ACHN (cell line): ENCODE measurements at regions not wholly inside any gene's neighbourhood (a gene's known extent, or its start where the extent isn't known, plus 50 kb on each side); places are given as distances from the start of the nearest gene placed in this dataset.
"Not testable (repeated sequence)": the region's sequence is repeated elsewhere in the genome, so short reads cannot be mapped to it uniquely, and the experiment has no call there.

Experiments used
- DNase-seq: peaks from one replicate; pipeline ENCODE4 v3.0.0-alpha.2; 2015
- in situ Hi-C: cut with HindIII; loops from 2 replicates; pipeline ENCODE4 v1.10.0; 2017; ENCODE audit warnings: low sequenced_read_pairs, low pct_ligation_motif_present, low pct_unique_long_range_greater_than_20kb

DNA sequence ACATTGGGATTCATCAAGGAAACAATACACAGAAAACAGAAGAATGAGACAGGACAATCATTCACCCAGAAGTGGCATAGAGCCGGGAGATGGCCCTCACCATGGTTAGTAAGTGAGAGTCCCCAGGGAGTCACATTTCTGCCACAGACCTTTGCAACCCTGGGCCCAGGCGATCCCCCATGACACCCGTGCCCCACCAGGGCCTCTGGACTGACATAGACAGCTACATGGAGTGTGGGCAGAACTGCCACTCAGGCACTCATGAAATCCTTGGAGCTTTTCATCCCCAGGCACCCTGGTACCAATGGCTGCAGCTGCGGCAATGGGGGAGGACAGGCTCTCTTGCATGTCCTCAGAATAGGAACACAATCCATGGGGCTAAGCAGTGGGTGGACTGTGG is 174.5 kb upstream of the TRPC4 start:
- no peak for DNase-seq
- in situ Hi-C loops = no loop called here

DNA sequence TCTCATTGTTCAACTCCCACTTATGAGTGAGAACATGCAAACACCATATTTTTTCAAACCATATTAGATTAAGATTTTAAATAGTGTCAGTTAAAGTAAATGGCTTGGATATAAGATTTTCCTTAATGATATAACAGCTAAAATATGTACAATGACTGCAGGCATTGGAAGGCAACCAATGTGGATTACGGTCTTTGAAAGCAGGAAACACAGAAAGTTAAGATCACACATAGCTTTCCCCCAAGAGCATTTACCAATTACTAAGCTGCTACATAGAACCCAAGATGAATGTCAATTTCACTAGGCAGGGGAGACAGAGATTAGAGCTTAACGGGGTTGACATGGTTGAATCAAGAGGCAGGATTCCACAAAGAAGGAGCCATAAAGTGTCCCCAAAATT is 173.2 kb upstream of the TRPC4 start:
- no peak for DNase-seq

DNA sequence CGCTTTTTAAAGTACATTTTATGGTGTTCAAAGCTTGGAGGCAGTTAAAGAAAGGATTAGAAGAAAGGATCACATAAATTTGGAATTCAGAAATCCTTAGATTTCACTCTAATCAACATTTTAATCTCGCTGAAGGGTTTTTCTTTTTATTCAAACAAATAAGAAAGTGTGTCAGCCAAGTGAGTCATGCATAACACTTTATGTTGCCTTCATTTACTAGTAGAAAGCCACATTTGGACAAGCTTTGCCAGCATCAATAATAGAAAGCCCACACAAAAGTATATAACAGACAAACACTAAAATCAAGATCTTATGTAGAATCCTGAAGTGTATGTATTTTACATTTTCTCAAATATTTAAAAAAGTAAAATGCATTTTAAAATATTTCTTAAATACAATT is 154.9 kb upstream of the TRPC4 start:
- in situ Hi-C loops = no loop called here
- no peak for DNase-seq

More for the DNA sequence above, 173.2 kb upstream of the TRPC4 start:
- in situ Hi-C loops = no loop called here

DNA sequence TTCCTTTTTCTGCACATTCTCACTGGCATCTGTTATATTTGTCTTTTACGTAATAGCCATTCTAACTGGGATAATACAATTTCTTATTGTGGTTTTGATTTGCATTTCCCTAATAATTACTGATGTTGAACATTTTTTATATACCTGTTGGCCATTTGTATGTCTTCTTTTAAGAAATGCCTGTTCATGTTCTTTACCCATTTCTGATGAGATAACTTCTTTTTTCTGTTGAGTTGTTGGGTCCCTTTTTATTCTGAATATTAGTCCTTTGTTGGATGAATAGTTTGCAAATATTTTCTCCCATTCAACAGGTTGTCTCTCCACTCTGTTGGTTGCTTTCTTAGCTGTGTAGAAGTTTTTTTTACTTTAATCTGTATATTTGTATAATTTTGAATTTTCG is 147.7 kb upstream of the TRPC4 start:
- DNase-seq = no peak
- in situ Hi-C loops = no loop called here

DNA sequence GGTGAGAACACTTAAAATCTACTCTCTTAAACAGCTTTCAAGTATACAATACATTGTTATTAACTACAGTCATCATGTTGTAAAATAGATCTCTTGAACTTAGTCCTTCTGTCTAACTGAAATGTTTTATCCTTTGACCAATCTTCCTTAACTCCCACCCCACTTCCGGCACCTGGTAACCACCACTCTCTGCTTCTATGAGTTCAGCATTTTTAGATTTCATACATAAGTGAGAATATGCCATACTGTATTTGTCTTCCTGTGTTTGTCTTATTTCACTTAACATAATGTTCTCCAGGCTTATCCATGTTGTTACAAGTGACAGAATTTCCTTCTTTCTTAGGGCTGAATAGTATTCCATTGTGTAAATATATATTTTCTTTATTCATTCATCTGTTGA is 144.1 kb upstream of the TRPC4 start:
- no peak for DNase-seq
- in situ Hi-C loops = no loop called here

DNA sequence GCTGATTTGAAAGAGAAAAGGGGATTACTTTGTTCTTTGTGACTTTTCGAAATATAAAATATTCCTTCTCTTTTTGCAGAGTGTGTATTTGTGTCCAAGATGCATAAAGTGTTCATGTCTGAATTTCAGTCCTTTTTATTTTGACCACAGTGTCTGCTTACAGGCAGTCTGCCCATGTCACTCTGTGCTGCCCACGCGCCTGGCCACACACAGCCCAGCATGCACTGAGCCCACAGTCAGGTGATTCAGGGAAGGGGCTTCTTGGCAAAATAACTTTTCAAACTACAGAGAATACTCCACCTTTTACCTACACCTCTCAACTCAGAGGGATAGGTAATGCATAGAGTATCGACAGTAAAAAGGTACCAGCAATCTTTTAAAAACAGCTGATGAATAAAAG is 142.5 kb upstream of the TRPC4 start:
- in situ Hi-C loops = no loop called here
- DNase-seq = no peak

DNA sequence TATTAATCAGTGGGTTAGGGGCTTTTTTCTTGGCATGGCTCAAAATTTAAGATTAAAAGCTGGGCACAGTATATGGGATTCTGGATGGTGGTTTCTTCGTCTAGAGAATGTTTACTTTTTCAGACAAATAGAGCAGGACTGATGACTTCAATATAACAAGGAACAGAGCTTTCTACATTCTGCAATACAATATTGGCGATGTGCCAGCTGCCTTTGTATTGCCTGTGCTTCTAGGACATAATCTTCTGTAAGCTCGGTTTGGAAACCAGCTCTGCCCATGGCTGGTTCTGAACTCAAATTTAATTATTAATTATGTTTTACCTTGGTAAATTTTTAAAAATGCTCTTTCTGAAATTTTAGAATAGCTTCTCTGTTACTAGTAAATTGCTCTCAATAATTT is 139.1 kb upstream of the TRPC4 start:
- in situ Hi-C loops = no loop called here
- DNase-seq = no peak

DNA sequence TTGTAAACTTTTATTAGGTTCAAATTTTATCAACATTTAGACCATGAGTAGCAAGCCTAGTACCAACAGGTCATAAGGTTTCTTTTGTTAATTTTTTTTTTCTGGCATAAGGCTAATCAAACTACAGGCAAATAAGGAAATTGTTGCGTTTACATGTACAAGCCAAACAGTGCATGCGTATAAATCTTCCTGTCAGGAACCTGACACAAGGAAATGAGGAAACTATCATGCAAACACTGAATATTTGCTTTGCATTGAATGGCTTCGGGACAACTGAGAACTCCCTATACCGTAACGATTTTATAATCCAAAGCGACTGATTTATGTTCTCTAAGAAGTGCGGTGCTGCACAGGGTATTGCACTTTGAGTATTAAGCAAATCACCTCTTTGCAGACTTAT is 133.0 kb upstream of the TRPC4 start:
- in situ Hi-C loops = no loop called here
- no peak for DNase-seq

DNA sequence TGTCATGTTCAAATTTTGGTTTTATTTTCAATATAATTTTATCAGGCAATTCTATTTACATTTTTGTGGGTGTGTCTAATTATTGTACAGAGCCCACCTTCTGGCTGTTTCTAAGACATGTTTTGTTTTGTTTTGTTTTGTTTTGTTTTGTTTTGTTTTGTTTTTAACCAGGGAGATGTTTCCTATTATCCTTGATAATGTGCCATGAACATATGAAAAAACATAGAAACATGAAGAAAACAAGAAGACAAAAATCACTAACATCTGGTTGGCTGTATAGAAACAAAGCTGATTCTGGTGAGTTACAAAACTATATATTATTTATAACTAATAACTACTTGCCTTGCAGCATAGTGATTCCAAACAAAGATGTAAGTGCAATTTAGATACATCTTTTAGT is 128.1 kb upstream of the TRPC4 start:
- in situ Hi-C loops = no loop called here

DNA sequence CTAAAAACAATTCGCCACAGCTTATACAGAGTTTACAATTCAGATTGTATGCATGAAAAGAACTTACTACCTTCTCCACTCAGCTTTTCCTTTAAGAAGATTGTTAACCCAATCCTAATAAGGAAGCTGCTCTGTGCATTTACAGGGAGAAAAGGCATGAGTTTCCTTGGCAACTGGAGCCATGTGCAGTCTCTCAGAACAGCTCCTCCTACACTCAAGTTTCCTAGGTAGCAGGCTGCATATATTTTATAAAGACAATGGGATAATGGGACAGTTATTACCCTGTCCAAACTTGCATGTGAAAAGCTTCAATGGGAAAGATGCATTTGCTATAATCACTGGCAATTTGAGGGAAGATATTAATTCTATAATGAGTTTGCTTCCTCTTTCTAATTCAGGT is 125.5 kb upstream of the TRPC4 start:
- peak; percentile 25 for DNase-seq
- in situ Hi-C loops = no loop called here

More for the DNA sequence above, 128.1 kb upstream of the TRPC4 start:
- no peak for DNase-seq

DNA sequence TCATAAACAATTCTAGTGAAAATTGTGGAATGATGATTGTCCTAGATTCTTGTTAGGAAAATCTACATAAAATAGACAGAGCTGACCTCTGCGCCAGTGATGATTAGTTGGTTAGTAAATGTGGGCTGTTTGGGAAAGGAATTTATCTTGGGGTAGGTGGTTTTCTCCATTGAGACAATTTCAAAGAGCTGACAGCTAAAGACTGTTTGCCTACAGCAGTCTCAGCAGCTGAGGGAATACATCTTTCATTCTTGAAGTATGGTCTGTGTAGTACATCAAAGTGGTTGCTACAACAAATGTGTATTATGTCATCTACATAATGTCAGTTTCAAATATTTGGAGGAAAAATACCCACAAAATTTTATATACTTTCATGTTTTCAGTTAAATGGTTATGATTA is 117.2 kb upstream of the TRPC4 start:
- DNase-seq = no peak
- in situ Hi-C loops = no loop called here

DNA sequence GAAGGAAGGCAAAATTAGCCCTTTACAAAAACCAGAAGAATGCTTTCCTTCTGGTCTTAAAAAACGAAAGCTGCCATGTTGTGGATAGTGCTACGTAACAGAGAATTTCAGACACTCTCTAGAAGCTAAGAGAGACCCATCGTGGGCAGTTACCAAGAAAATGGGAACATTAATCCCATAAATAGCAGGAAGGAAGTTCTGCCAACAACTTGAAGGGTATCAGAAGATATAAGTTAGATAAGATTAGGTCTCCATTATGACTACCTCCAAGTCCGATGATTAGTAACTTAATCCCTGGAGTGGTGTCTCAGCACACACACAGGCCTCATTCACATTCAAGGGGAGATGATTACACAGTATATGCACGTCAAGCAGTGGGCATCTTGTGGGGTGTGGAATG is 115.7 kb upstream of the TRPC4 start:
- no peak for DNase-seq
- in situ Hi-C loops = no loop called here

DNA sequence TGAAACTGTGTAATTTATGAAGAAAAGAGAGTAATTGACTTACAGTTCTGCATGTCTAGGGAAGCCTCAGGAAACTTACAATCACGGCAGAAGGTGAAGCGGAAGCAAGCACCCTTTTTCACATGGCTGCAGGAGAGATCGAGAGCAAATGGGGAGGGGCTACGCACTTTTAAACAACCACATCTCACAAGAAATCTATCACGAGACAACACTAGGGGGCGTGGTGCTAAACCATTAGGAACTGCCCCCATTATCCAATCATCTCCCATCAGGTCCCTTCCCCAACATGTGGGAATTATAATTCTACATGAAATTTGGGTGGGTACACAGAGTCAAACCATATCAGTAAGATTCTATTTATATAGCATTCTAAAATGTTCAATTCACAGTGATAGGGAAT is 114.8 kb upstream of the TRPC4 start:
- in situ Hi-C loops = no loop called here
- no peak for DNase-seq

DNA sequence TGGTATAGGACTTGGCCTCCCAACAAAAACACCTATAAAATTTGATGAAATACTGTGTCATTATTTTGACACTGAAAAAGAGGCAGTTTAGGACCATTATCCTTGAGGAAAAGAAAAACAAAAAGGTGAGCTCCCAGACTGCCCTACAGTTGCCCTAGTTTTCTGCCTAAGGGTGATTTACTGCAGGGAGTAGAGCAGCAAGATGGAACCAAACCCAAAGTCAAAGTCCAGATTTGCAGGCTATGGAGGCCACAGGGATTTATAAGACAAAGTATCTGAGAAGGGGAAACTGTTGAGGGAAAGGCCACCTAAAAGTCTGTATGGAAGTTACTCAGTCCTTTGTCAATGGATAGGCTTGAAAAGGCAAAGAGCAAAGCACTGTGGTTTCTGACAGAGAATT is 112.4 kb upstream of the TRPC4 start:
- DNase-seq = no peak
- in situ Hi-C loops = no loop called here

DNA sequence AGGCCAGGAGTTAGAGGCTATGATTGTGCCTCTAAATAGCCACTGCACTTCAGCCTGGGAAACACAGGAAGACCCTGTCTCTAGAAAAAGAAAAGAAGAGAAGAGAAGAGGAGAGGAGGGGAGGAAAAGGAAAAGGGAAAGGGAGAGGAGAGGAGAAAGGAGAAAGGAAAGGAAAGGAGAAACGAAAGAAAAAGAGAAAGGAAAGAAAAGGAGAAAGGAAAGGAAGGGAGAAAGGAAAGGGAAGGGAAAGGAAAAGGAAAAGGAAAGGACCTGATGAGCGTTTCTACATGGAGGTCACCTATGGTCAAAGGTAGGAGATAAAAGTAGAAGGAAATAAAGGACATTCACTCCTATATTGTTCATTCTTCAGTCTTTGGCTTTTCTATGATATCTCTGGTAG is 109.1 kb upstream of the TRPC4 start:
- in situ Hi-C loops = no loop called here

DNA sequence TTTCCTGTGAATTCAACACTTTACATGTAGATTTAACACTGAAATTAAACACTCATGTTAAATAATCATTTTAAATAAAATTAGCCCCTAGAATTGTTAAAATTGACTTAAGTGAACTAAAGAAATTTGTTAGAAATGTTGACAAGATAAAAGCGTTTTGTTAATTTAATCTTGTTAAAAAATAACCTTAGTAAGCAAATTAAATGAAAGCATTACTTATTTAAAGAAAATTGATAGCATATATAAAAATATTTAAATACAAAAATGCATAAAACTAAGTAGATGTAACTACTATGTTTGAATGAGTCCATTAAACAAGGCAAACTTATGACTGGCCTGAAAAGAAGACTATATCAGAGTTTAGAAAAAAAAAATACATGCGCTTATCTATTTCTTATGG is 99.0 kb upstream of the TRPC4 start:
- in situ Hi-C loops = no loop called here

More for the DNA sequence above, 109.1 kb upstream of the TRPC4 start:
- no peak for DNase-seq

DNA sequence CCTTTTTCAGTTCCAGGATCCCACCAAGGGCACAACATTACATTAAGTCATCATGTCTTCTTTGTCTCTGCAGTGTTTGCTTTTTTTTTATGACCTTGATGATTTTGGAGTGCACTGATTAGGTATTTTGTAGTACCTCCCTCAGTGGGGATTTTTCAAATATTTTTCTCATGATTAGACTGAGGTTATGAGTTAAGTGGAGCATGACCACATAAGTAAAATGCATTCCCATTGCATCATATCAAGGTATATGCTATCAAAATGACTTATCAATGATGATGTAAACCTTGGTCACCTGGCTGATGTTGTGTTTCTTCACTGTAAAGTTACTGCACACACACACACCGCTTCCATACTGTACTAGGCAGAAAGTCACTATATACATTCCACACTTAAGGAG is 96.7 kb upstream of the TRPC4 start:
- peak; percentile 1 for DNase-seq
- in situ Hi-C loops = no loop called here

More for the DNA sequence above, 99.0 kb upstream of the TRPC4 start:
- DNase-seq = no peak

DNA sequence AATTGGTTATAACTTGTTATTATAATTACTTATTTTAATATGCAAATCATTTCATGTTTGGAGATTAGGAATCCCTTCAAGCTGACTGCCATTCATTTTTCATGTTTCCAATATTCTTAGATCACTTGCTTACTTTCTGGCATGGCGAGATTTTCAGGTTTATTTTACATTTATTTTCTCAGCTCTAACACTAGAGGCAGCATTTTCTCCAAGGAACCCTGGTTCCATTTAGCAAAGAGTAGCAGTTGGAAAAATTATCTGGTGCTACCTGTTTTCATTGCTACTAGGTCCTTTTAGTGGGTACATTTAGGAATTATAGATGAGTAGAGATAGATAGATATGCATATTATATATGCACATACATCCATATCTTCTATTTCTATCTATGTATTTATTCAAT is 90.9 kb upstream of the TRPC4 start:
- peak; percentile 8 for DNase-seq
- in situ Hi-C loops = no loop called here

DNA sequence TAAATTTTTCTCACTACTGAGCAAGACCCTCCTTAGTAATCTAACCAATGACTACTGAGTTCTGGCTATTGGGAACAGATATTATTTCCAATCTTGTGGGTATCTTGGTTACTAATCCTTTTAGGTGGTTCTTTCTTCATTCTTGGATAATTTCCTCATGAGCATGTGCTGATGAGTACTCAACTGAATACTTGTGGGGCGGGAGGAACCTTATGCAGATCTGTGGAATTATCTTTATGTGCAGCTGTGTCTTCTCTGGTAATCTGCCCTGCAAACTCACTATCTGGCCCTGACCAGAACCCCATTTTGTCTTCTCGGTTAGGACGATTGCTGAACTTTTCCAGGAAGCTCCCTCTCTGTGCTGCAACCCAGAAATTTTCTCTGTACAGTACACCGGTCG is 89.7 kb upstream of the TRPC4 start:
- in situ Hi-C loops = no loop called here
- no peak for DNase-seq

DNA sequence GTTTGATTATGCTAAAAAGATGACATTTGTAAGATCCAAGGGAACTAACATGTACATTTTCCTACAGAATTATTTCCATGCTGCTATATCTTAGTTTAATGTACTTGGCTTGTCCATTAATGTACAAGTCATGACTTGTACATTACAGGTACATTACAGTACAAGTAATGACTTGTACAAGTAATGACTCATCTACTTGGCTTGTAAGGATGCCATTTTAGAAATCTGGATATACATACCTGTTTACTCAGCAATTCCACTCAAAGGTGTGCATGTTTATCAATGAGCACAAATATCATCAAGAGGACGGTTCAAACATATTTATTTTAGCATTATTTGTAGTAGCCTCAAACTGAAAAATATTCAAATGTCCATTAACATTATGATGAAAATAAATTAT is 87.0 kb upstream of the TRPC4 start:
- in situ Hi-C loops = no loop called here
- DNase-seq = no peak

DNA sequence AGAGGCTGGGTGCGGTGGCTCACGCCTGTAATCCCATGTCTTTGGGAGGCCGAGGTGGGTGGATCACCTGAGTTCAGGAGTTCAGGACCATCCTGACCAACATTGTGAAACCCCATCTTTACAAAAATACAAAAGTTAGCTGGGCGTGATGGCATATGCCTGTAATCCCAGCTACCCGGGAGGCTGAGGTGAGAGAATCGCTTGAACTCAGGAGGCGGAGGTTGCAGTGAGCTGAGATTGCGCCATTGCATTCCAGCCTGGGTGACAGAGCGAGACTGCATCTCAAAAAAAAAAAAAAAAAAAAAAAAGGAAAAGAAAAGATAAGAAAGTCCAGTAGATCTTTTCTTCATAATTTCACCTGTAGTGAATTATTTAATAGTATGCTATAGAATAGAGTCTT is 85.0 kb upstream of the TRPC4 start:
- in situ Hi-C loops, DNase-seq: not testable (repeated sequence)
